HG02571 (cell line): ENCODE measurements at regions not wholly inside any gene's neighbourhood (a gene's known extent, or its start where the extent isn't known, plus 50 kb on each side); places are given as distances from the start of the nearest gene placed in this dataset.
"Not testable (repeated sequence)": the region's sequence is repeated elsewhere in the genome, so short reads cannot be mapped to it uniquely, and the experiment has no call there.

Experiments used
- ATAC-seq: cut with Tn5 transposase; IDR thresholded peaks from one replicate; pipeline ENCODE4 v1.9.1; 2021; ENCODE audit warnings: mild to moderate bottlenecking, moderate library complexity; ENCODE audit not compliant: unreplicated experiment

DNA sequence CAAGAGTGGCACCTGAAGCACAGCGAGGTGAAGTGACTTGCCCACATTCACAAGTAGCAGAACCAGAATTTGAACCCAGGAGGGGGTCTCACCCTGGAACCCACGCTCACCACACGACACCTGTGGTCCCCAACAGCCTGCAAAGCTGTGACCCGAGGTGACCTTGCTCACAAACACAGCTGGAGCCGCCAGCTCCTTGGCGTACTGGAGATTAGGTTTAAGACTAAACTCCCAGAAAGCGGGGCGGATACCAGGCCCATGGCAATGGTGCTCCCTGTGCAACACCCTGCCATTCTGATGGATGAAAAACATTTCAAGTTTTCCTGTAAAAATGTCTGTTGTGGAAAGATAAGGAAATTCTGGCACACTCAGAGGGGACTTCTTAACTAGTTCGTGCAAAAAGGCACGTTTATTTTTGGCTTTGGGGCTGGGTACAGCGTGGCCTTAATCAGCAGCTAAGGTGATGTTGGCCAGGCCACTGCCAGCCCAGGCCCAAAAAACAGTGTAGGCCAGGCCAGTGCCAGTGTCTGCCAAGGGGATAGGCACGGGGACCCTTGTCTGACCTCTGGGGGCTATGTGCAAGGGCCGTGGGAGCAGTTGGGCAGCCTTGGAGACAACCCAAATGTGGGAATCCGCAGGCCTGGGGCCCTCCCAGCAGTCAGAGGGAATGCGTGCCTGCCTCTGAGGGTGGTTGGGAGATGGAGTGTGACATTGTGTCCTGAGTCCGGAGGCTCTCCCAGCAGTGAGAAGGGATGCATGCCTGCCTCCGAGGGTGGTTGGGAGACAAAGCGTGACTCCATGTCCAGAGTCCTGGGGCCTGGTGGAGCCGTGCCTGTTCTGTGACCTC, 185.0 kb upstream of the HS6ST1 start:
- no peak for ATAC-seq

- ATAC-seq = no peak
Measured at GRCh38 chr2:128504246-128505149, 185.8 kb upstream of the HS6ST1 start.

DNA sequence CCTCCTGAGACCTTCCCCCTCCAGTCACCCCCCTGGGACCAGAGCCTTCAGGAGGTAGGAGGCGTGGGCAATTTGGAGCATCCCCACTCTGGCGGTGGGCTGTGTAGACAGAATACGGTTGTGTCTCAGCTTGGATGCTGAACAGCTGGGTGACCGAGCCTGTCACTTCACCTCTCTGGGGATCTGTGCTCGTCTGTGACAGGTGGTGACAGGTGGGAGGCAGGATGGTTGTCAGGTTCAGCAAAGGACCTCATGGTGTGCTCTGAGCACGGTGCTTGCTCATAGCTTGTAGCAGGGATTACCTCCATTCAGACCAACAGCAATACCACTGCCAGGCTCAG, 186.5 kb upstream of the HS6ST1 start:
- no peak for ATAC-seq

- ATAC-seq = no peak
Measured at GRCh38 chr2:128505575-128506526, 187.2 kb upstream of the HS6ST1 start.

DNA sequence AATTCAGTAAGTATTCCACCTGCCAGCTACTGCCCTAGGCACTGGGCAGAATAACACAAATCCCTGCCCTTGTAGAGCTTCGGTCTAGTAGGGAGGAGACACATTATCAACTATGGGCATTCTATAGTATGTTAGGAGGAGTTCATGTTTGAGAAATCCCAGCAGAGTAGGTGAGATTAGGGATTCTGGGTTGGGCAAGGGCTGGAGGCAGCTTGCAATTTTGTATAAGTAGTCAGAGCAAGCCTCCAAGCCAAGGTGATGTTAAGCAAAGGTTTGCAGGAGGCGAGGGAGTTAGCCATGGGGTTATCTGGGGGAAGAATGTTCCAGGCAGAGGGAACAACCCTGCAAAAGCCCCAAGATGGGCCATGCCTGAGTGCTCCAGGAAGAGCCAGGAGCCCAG, 187.9 kb upstream of the HS6ST1 start:
- no peak for ATAC-seq

GRCh38 chr2:128510701-128511397, 192.2 kb upstream of the HS6ST1 start:
- ATAC-seq = no peak

- ATAC-seq = no peak
Measured at GRCh38 chr2:128511731-128512378, 193.2 kb upstream of the HS6ST1 start.

GRCh38 chr2:128512379-128513115, 193.9 kb upstream of the HS6ST1 start:
- ATAC-seq = no peak

GRCh38 chr2:128513116-128513960, 194.7 kb upstream of the HS6ST1 start:
- no peak for ATAC-seq

DNA sequence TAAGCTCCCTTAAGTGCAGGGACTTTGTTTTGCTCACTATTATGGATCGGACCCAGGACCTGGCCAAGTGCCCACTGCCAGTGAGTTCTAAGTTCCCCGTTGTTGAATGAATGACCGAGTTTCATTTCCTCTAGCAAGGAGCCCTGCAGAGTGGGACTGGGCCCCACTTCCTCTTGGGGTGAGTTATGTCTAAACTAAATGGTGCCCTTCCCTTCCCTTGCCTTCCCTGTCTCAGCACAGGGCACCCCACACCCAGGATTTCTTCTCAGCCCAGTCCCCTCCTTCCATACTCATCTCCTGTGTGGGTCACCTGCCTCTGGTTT, 195.3 kb upstream of the HS6ST1 start:
- no peak for ATAC-seq

GRCh38 chr2:128514555-128514955, 195.9 kb upstream of the HS6ST1 start:
- no peak for ATAC-seq

GRCh38 chr2:128516938-128517337, 198.3 kb upstream of the HS6ST1 start:
- no peak for ATAC-seq

- ATAC-seq = not testable (repeated sequence)
Measured at GRCh38 chr2:128519028-128519427, 200.4 kb upstream of the HS6ST1 start.

DNA sequence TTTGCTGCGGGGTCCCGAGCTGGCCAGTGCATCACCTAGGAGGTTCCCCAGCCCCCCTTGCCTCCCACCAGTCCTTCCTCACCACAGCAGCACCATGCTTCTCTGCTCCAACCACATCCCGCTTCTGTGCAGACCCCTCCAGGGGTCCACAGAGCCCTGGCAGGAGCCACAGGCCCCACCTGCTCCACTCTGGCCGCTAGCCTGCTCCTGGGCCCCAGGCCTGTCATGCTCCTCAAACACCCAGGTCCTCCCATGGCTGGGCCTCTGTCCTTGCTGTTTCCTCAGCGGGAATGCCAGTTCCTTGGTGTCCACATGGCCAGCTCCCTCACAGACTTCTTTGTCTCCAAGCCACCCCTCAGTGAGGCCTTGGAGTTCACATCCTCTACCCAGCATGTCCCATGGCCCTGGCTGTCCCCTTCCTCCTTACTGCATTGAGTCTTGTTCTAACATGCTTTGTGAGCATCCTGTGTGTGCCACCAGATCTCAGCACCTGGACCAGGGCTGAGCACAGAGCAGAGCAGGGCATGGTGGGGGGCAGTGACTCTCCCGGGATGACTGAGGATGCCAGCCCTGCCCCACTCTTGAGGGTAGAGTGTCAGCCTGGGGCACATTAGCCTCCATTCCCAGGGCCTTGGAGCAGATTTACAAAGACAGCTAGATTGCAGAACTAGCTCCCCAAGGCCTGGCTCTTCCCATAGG, 201.0 kb upstream of the HS6ST1 start:
- ATAC-seq = no peak

GRCh38 chr2:128520340-128520739, 201.7 kb upstream of the HS6ST1 start:
- peak; percentile 14 for ATAC-seq

- peak; percentile 84 for ATAC-seq
Measured at GRCh38 chr2:128520791-128521190, 202.1 kb upstream of the HS6ST1 start.

DNA sequence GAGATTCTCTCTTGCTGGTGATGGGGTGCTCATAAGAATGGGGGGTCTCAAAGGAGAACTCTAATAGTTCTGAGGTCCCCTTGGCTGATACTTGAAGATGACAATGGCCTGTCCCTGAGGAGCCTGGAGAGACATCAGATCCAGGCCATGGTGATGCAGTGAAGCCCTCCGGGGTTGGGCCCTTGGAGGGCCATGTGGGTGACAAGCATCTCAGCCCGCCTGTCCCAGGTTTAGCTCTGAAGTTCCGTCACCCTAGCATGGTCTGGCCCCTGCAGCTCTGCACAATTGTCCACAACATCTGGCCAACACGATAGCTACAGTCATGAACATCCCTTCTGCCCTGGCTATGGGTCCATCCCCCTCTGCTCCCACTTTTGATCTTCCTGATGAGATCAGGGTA, 202.8 kb upstream of the HS6ST1 start:
- no peak for ATAC-seq

- no peak for ATAC-seq
Measured at GRCh38 chr2:128522829-128523228, 204.2 kb upstream of the HS6ST1 start.
